RWPE2 (cell line): ENCODE measurements at regions not wholly inside any gene's neighbourhood (a gene's known extent, or its start where the extent isn't known, plus 50 kb on each side); places are given as distances from the start of the nearest gene placed in this dataset.

Experiments used
- ATAC-seq: fragments of 200-7000 bp; cut with Tn5 transposase; 3 replicates; pipeline ENCODE4 v1.9.1; 2021; ENCODE audit warnings: low read depth
- DNase-seq: peaks from one replicate; pipeline ENCODE4 v3.0.0-alpha.2; 2020; ENCODE audit warnings: low spot score
- H3K27ac ChIP-seq: fragments of 450-650 bp; 2 replicates; pipeline ENCODE4 v1.5.1; 2017; ENCODE audit warnings: mild to moderate bottlenecking; ENCODE audit not compliant: poor library complexity, severe bottlenecking
- H3K27me3 ChIP-seq: fragments of 250-450 bp; sonication (Bioruptor Pico); 2 replicates; pipeline ENCODE4 v1.5.1; 2021; ENCODE audit warnings: mild to moderate bottlenecking, moderate library complexity; ENCODE audit not compliant: insufficient read depth, poor library complexity, severe bottlenecking
- H3K36me3 ChIP-seq: fragments of 250-450 bp; sonication (Bioruptor Pico); 2 replicates; pipeline ENCODE4 v1.5.1; 2020; ENCODE audit warnings: low read depth, mild to moderate bottlenecking, moderate library complexity
- H3K4me1 ChIP-seq: fragments of 250-450 bp; sonication (Bioruptor Pico); 2 replicates; pipeline ENCODE4 v1.5.1; 2021; ENCODE audit warnings: mild to moderate bottlenecking, moderate library complexity; ENCODE audit not compliant: insufficient read depth, poor library complexity, severe bottlenecking
- H3K4me3 ChIP-seq: fragments of 250-450 bp; sonication (Bioruptor Pico); 2 replicates; pipeline ENCODE4 v1.5.1; 2021; ENCODE audit warnings: mild to moderate bottlenecking, moderate library complexity; ENCODE audit not compliant: severe bottlenecking
- H3K9me3 ChIP-seq: fragments of 250-450 bp; sonication (Bioruptor Pico); 2 replicates; pipeline ENCODE4 v1.5.1; 2021; ENCODE audit warnings: mild to moderate bottlenecking, moderate library complexity; ENCODE audit not compliant: severe bottlenecking
- CTCF ChIP-seq: fragments of 450-650 bp; IDR thresholded peaks from one replicate; pipeline ENCODE4 v1.5.1; 2017; ENCODE audit warnings: mild to moderate bottlenecking, moderate library complexity; ENCODE audit not compliant: poor library complexity, severe bottlenecking

- Histone ChIP-seq H3K36me3 (no peaks in the 10 kb centered on the region), H3K4me3 (no peak overlapping the region), H3K27ac (no peak overlapping the region), H3K4me1 (no peaks in the 10 kb centered on the region), H3K9me3 (no peaks in the 10 kb centered on the region), H3K27me3 (no peaks in the 10 kb centered on the region)
- ATAC-seq (no peak), DNase-seq (no peak)
- TF ChIP-seq CTCF: no peak
Measured at GRCh38 chr6:91464718-91465117, 877.8 kb upstream of the MAP3K7 start.

GRCh38 chr6:91464201-91464600, 877.3 kb upstream of the MAP3K7 start:
- H3K4me1 ChIP-seq: no peaks in the 10 kb centered on the region
- DNase-seq (no peak), ATAC-seq (no peak)

GRCh38 chr6:91462241-91462640, 875.4 kb upstream of the MAP3K7 start:
- Histone ChIP-seq H3K36me3 (no peaks in the 10 kb centered on the region), H3K4me3 (no peak overlapping the region), H3K4me1 (no peaks in the 10 kb centered on the region), H3K9me3 (no peaks in the 10 kb centered on the region), H3K27ac (no peak overlapping the region), H3K27me3 (no peaks in the 10 kb centered on the region)
- TF ChIP-seq CTCF: no peak
- ATAC-seq: no peak
- no peak for DNase-seq

More at GRCh38 chr6:91464201-91464600, 877.3 kb upstream of the MAP3K7 start:
- H3K27me3 ChIP-seq: no peaks in the 10 kb centered on the region
- TF ChIP-seq CTCF: no peak
- no peaks in the 10 kb centered on the region for H3K9me3 ChIP-seq
- no peak overlapping the region for H3K27ac ChIP-seq
- no peak overlapping the region for H3K4me3 ChIP-seq
- H3K36me3 ChIP-seq: no peaks in the 10 kb centered on the region

- H3K4me3 ChIP-seq: no peak overlapping the region
- H3K36me3 ChIP-seq: no peaks in the 10 kb centered on the region
- ATAC-seq (no peak), DNase-seq (no peak)
- H3K4me1 ChIP-seq: no peaks in the 10 kb centered on the region
- no peak for TF ChIP-seq CTCF
- H3K9me3 ChIP-seq: no peaks in the 10 kb centered on the region
- H3K27me3 ChIP-seq: peaks cover 13% of the 10 kb centered on the region
- H3K27ac ChIP-seq: no peak overlapping the region
Measured at GRCh38 chr6:91453224-91453878, 866.5 kb upstream of the MAP3K7 start.

- Histone ChIP-seq H3K9me3 (no peaks in the 10 kb centered on the region), H3K27ac (no peak overlapping the region), H3K27me3 (peaks cover 10% of the 10 kb centered on the region), H3K4me3 (no peak overlapping the region), H3K4me1 (no peaks in the 10 kb centered on the region), H3K36me3 (no peaks in the 10 kb centered on the region)
- TF ChIP-seq CTCF: no peak
- DNase-seq (no peak), ATAC-seq (no peak)
Measured at GRCh38 chr6:91449539-91449938, 862.7 kb upstream of the MAP3K7 start.
